ENCODE measurements at regions not wholly inside any gene's neighbourhood (a gene's known extent, or its start where the extent isn't known, plus 50 kb on each side); places are given as distances from the start of the nearest gene placed in this dataset.

DNA sequence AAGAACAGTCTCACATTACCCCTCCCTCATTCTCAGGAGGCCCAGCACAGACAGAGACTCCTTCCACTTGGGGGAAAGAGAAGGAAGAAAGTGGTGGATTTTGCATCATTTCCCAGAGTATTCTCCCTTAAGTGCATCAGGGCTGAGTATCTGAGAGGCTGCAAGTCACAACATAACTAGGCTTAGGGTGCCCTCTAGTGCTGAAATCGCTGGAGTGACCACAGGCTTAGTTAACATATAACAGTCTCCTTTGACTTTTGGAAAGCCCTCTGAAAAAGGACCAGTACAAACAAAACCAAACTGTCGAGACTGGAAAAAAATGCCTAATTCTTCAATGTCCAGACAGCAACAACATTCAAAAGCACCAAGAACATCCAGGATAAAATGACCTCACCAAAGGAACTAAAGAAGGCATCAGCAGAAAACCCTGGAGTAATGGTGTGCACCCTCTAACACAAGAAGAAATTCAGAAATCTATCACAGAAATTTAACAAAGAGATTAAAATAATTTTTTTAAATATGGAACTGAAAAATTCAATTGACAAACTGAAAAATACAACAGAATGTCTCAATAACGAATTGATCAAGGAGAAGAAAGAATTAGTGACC, 412.3 kb downstream of the RPS29 start:
- Histone ChIP-seq H3K9me3 (ENCODE audit: control insufficient read depth, low read depth, low read length) (no peaks in the 10 kb centered on the region), H3K4me2 (ENCODE audit: control insufficient read depth, extremely low read depth, insufficient read depth, low read depth, low read length) (no peak overlapping the region), H3K27ac (ENCODE audit: control insufficient read depth, insufficient read depth, low read length) (no peak overlapping the region), H3K36me3 (ENCODE audit: control insufficient read depth in 2 of 2, extremely low read depth in 1 of 2, insufficient read depth in 2 of 2, low read length in 2 of 2) (no peaks in the 10 kb centered on the region), H3K9ac (ENCODE audit: control insufficient read depth, extremely low read depth, insufficient read depth, low read length) (no peak overlapping the region), H3K4me3 (ENCODE audit: control insufficient read depth in 2 of 3, extremely low read depth in 1 of 3, insufficient read depth in 2 of 3, low read depth in 1 of 3, low read length in 3 of 3) (no peak overlapping the region), H3K79me2 (ENCODE audit: control insufficient read depth, insufficient read depth, low read length) (no peaks in the 10 kb centered on the region), H3K27me3 (ENCODE audit: control insufficient read depth, extremely low read depth, insufficient read depth, low read length) (no peaks in the 10 kb centered on the region), H3K9me1 (ENCODE audit: control insufficient read depth, extremely low read depth, insufficient read depth, low read length) (no peaks in the 10 kb centered on the region), H3K4me1 (ENCODE audit: control insufficient read depth, extremely low read depth, insufficient read depth, low read length) (no peaks in the 10 kb centered on the region), H4K20me1 (ENCODE audit: control insufficient read depth, extremely low read depth, insufficient read depth, low read length) (no peaks in the 10 kb centered on the region), H2AFZ (ENCODE audit: control insufficient read depth, low read length) (no peak overlapping the region)
- DNase-seq (ENCODE audit: low read depth, low spot score) (peak; percentile 17), FAIRE-seq (no peak)
- dilution Hi-C loops (cut with MboI; ENCODE audit: extremely low pct_ligation_motif_present, low sequenced_read_pairs): no loop called here
- no peak for TF ChIP-seq EZH2 (IDR thresholded peaks at IDR 0.05; ENCODE audit: low read length)
- TF ChIP-seq CTCF (optimal IDR thresholded peaks at IDR 0.05 in 1 of 3, IDR thresholded peaks at IDR 0.05 in 1 of 3, conservative IDR thresholded peaks at IDR 0.05 in 1 of 3; ENCODE audit: extremely low read depth in 1 of 3, insufficient read depth in 2 of 3, low read length in 3 of 3): peak; percentile 66 to 74 (median 69)

- Histone ChIP-seq H3K9ac (ENCODE audit: control insufficient read depth, extremely low read depth, insufficient read depth, low read length) (no peak overlapping the region), H3K4me3 (ENCODE audit: control insufficient read depth in 2 of 3, extremely low read depth in 1 of 3, insufficient read depth in 2 of 3, low read depth in 1 of 3, low read length in 3 of 3) (no peak overlapping the region), H3K79me2 (ENCODE audit: control insufficient read depth, insufficient read depth, low read length) (no peaks in the 10 kb centered on the region), H3K27me3 (ENCODE audit: control insufficient read depth, extremely low read depth, insufficient read depth, low read length) (no peaks in the 10 kb centered on the region), H3K4me1 (ENCODE audit: control insufficient read depth, extremely low read depth, insufficient read depth, low read length) (no peaks in the 10 kb centered on the region), H3K9me3 (ENCODE audit: control insufficient read depth, low read depth, low read length) (no peaks in the 10 kb centered on the region), H2AFZ (ENCODE audit: control insufficient read depth, low read length) (no peak overlapping the region), H3K27ac (ENCODE audit: control insufficient read depth, insufficient read depth, low read length) (no peak overlapping the region), H3K9me1 (ENCODE audit: control insufficient read depth, extremely low read depth, insufficient read depth, low read length) (no peaks in the 10 kb centered on the region), H3K36me3 (ENCODE audit: control insufficient read depth in 2 of 2, extremely low read depth in 1 of 2, insufficient read depth in 2 of 2, low read length in 2 of 2) (no peaks in the 10 kb centered on the region), H3K4me2 (ENCODE audit: control insufficient read depth, extremely low read depth, insufficient read depth, low read depth, low read length) (no peak overlapping the region), H4K20me1 (ENCODE audit: control insufficient read depth, extremely low read depth, insufficient read depth, low read length) (no peaks in the 10 kb centered on the region)
- no peak for DNase-seq (ENCODE audit: low read depth, low spot score)
- dilution Hi-C loops (cut with MboI; ENCODE audit: extremely low pct_ligation_motif_present, low sequenced_read_pairs): no loop called here
- TF ChIP-seq EZH2 (IDR thresholded peaks at IDR 0.05; ENCODE audit: low read length): no peak
- no peak for TF ChIP-seq CTCF (optimal IDR thresholded peaks at IDR 0.05 in 1 of 3, IDR thresholded peaks at IDR 0.05 in 1 of 3, conservative IDR thresholded peaks at IDR 0.05 in 1 of 3; ENCODE audit: extremely low read depth in 1 of 3, insufficient read depth in 2 of 3, low read length in 3 of 3)
- FAIRE-seq: no peak
These were observed 422.1 kb downstream of the RPS29 start for GRCh38 chr14:49164074-49164473.
